Sigmoid colon (tissue), 4 donors: ENCODE measurements at regions not wholly inside any gene's neighbourhood (a gene's known extent, or its start where the extent isn't known, plus 50 kb on each side); places are given as distances from the start of the nearest gene placed in this dataset.

Source experiments
- CTCF ChIP-seq, 4 experiments: fragments of 450-650 bp in 3 of 4; fragments of 200-600 bp in 1 of 4; IDR thresholded peaks; one replicate each; pipeline ENCODE4 v1.5.1; 2016 to 2019; ENCODE audit warnings: antibody characterized with exemption in 4 of 4, mild to moderate bottlenecking in 3 of 4, moderate library complexity in 2 of 4
- EP300 ChIP-seq, 4 donors: sonication (generic); formaldehyde crosslinking; IDR thresholded peaks; one replicate each; pipeline ENCODE4 v1.6.1; 2017; ENCODE audit warnings: antibody characterized with exemption in 4 of 4
- POLR2A ChIP-seq, 2 donors: fragments of 450-650 bp; IDR thresholded peaks; one replicate each; pipeline ENCODE4 v1.6.1; 2016; ENCODE audit warnings: antibody characterized with exemption in 2 of 2, mild to moderate bottlenecking in 2 of 2, moderate library complexity in 2 of 2
- POLR2AphosphoS5 ChIP-seq, 4 donors: sonication (generic); formaldehyde crosslinking; IDR thresholded peaks; one replicate each; pipeline ENCODE4 v1.6.1; 2017; ENCODE audit warnings: antibody characterized with exemption in 4 of 4

GRCh38 chr2:150387586-150388288 is 99.7 kb downstream of the RND3 start:
- TF ChIP-seq CTCF (IDR thresholded peaks at IDR 0.05) (no peak), POLR2AphosphoS5 (IDR thresholded peaks at IDR 0.05) (no peak), POLR2A (IDR thresholded peaks at IDR 0.05) (no peak), EP300 (IDR thresholded peaks at IDR 0.05) (no peak)
